GM23338 (cell line): ENCODE measurements at regions not wholly inside any gene's neighbourhood (a gene's known extent, or its start where the extent isn't known, plus 50 kb on each side); places are given as distances from the start of the nearest gene placed in this dataset.

Source experiments
- ATAC-seq: fragments of 200-7000 bp; cut with Tn5 transposase; 3 replicates; pipeline ENCODE4 v1.9.1; 2020
- DNase-seq: peaks from one replicate; pipeline ENCODE4 v3.0.0-alpha.2; 2015; ENCODE audit warnings: low spot score
- H2AFZ ChIP-seq: fragments of 200-600 bp; sonication (generic); 2 replicates; pipeline ENCODE4 v1.8.0; 2016; ENCODE audit warnings: antibody characterized with exemption, mild to moderate bottlenecking, moderate library complexity
- H3F3A ChIP-seq: fragments of 200-600 bp; sonication (generic); replicated peaks from 2 replicates; pipeline ENCODE4 v1.8.0; 2017; ENCODE audit warnings: antibody characterized with exemption, mixed run types, low read depth
- H3K27ac ChIP-seq: fragments of 200-600 bp; sonication (generic); 2 replicates; pipeline ENCODE4 v1.6.1; 2016; ENCODE audit warnings: low read depth
- H3K27me3 ChIP-seq: fragments of 200-600 bp; sonication (generic); 2 replicates; pipeline ENCODE4 v1.8.0; 2016; ENCODE audit warnings: mild to moderate bottlenecking, mixed run types, moderate library complexity; ENCODE audit not compliant: insufficient read depth
- H3K36me3 ChIP-seq: fragments of 200-600 bp; sonication (generic); 2 replicates; pipeline ENCODE4 v1.8.0; 2016; ENCODE audit warnings: mild to moderate bottlenecking; ENCODE audit not compliant: insufficient read depth
- H3K4me1 ChIP-seq: fragments of 200-600 bp; sonication (generic); 2 replicates; pipeline ENCODE4 v1.8.0; 2016; ENCODE audit warnings: mild to moderate bottlenecking, moderate library complexity; ENCODE audit not compliant: insufficient read depth
- H3K4me2 ChIP-seq: fragments of 200-600 bp; sonication (generic); 2 replicates; pipeline ENCODE4 v1.7.1; 2017; ENCODE audit warnings: mixed run types
- H3K4me3 ChIP-seq: fragments of 200-600 bp; sonication (generic); 2 replicates; pipeline ENCODE4 v1.6.1; 2016; ENCODE audit warnings: mixed run types
- H3K79me2 ChIP-seq: fragments of 200-600 bp; sonication (generic); replicated peaks from 2 replicates; pipeline ENCODE4 v1.8.0; 2017; ENCODE audit warnings: mild to moderate bottlenecking; ENCODE audit not compliant: insufficient read depth
- H3K9me2 ChIP-seq: fragments of 200-600 bp; sonication (generic); 2 replicates; pipeline ENCODE4 v1.8.0; 2017; ENCODE audit not compliant: insufficient read depth
- H4K20me1 ChIP-seq: fragments of 200-600 bp; sonication (generic); replicated peaks from 2 replicates; pipeline ENCODE4 v1.8.0; 2017; ENCODE audit warnings: mild to moderate bottlenecking; ENCODE audit not compliant: insufficient read depth
- H3K27ac Mint-ChIP-seq: 2 replicates; pipeline ENCODE4 v1.8.0; 2020; ENCODE audit warnings: inconsistent platforms, mild to moderate bottlenecking, moderate library complexity, mixed read lengths
- H3K27me3 Mint-ChIP-seq: 3 replicates; pipeline ENCODE4 v1.8.0; 2022; ENCODE audit warnings: low read depth, mild to moderate bottlenecking, moderate library complexity, mixed read lengths, inconsistent platforms; ENCODE audit not compliant: insufficient read depth, poor library complexity
- H3K36me3 Mint-ChIP-seq: 3 replicates; pipeline ENCODE4 v1.8.0; 2021; ENCODE audit warnings: low read depth, mild to moderate bottlenecking, inconsistent platforms, moderate library complexity, mixed read lengths
- H3K4me1 Mint-ChIP-seq: 3 replicates; pipeline ENCODE4 v1.8.0; 2020; ENCODE audit warnings: mild to moderate bottlenecking, inconsistent platforms, mixed read lengths
- H3K4me3 Mint-ChIP-seq: 3 replicates; pipeline ENCODE4 v1.8.0; 2021; ENCODE audit warnings: moderate library complexity, mild to moderate bottlenecking, inconsistent platforms, mixed read lengths
- H3K9me3 Mint-ChIP-seq: 3 replicates; pipeline ENCODE4 v1.8.0; 2020; ENCODE audit warnings: moderate library complexity, mild to moderate bottlenecking, inconsistent platforms, mixed read lengths
- CREB1 ChIP-seq: fragments of 250-450 bp; sonication (Bioruptor Pico); IDR thresholded peaks from 2 replicates; pipeline ENCODE4 v1.5.0; 2020; ENCODE audit warnings: low read depth, mild to moderate bottlenecking, moderate library complexity
- EZH2 ChIP-seq: fragments of 200-600 bp; sonication (generic); IDR thresholded peaks from one replicate; pipeline ENCODE4 v1.8.0; 2017; ENCODE audit warnings: antibody characterized with exemption, mild to moderate bottlenecking, low read depth; ENCODE audit not compliant: unreplicated experiment
- JUNB ChIP-seq: IDR thresholded peaks from one replicate; pipeline ENCODE4 v1.6.1; 2016; ENCODE audit warnings: antibody characterized with exemption; ENCODE audit not compliant: unreplicated experiment
- NANOG ChIP-seq: IDR thresholded peaks from 2 replicates; pipeline ENCODE4 v1.6.1; 2016; ENCODE audit warnings: antibody characterized with exemption, borderline replicate concordance
- POLR2AphosphoS5 ChIP-seq: IDR thresholded peaks from 2 replicates; pipeline ENCODE4 v1.6.1; 2016; ENCODE audit warnings: antibody characterized with exemption, low read depth
- ZNF331 ChIP-seq: fragments of 250-450 bp; sonication (Bioruptor Pico); IDR thresholded peaks from 2 replicates; pipeline ENCODE4 v1.5.0; 2020; ENCODE audit warnings: low read depth, mild to moderate bottlenecking, moderate library complexity
- TF ChIP-seq, protein P1 (sequence below): IDR thresholded peaks from 2 replicates; pipeline ENCODE4 v1.6.1; 2016; ENCODE audit warnings: antibody characterized with exemption
- TF ChIP-seq, protein P2 (sequence below), 2 experiments: fragments of 200-600 bp in 1 of 2; sonication (generic) in 1 of 2; conservative IDR thresholded peaks; 2 replicates each; pipeline versions ENCODE4 v1.5.1 to v1.6.1; 2016 to 2017; ENCODE audit warnings: antibody characterized with exemption in 2 of 2, low read depth in 2 of 2, mild to moderate bottlenecking in 2 of 2, moderate library complexity in 1 of 2
- TF ChIP-seq, protein P3 (sequence below): fragments of 250-450 bp; sonication (Bioruptor Pico); IDR thresholded peaks from 2 replicates; pipeline ENCODE4 v1.5.0; 2020; ENCODE audit warnings: mild to moderate bottlenecking, moderate library complexity

DNA sequence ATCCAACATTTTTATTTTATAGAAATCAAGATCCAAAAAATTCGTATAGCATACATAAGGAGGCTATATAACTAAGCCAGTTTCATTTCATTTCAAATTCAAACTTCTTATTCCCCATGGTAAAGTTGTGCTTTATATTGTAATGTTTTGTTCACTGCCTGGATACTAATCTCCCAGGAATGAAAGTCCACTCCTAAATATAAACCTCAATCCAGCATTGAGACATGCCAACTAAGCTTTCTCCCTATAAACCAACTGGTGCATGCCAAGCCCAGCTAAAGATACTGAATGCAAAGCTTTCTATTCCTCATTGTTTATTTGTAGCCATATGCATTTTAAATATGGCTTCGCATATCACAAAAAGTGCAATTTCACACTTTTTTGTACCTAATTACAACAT is 63.8 kb upstream of the INPP4B start:
- no peak for ATAC-seq
- no peaks in the 10 kb centered on the region for H3K79me2 ChIP-seq
- Mint-ChIP-seq H3K27me3 (peaks cover 3% of the 10 kb centered on the region), H3K36me3 (no peaks in the 10 kb centered on the region; the same call in 2 of the 3 replicates), H3K9me3 (peaks cover 1% of the 10 kb centered on the region; the same call in 1 of the 3 replicates), H3K4me3 (no peak overlapping the region), H3K27ac (no peak overlapping the region), H3K4me1 (no peaks in the 10 kb centered on the region)
- H4K20me1 ChIP-seq, result no peaks in the 10 kb centered on the region
- H3K4me2 ChIP-seq, result no peak overlapping the region
- H3K36me3 ChIP-seq, result no peaks in the 10 kb centered on the region
- no peak overlapping the region for H3K27ac ChIP-seq
- TF ChIP-seq, protein P1, sequence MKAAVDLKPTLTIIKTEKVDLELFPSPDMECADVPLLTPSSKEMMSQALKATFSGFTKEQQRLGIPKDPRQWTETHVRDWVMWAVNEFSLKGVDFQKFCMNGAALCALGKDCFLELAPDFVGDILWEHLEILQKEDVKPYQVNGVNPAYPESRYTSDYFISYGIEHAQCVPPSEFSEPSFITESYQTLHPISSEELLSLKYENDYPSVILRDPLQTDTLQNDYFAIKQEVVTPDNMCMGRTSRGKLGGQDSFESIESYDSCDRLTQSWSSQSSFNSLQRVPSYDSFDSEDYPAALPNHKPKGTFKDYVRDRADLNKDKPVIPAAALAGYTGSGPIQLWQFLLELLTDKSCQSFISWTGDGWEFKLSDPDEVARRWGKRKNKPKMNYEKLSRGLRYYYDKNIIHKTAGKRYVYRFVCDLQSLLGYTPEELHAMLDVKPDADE, result no peak
- TF ChIP-seq POLR2AphosphoS5, result no peak
- TF ChIP-seq CREB1 (CRISPR knock-in tag), result no peak
- H3K9me2 ChIP-seq, result no peaks in the 10 kb centered on the region
- H3K27me3 ChIP-seq, result no peaks in the 10 kb centered on the region
- H3K4me1 ChIP-seq, result no peaks in the 10 kb centered on the region
- no peaks in the 10 kb centered on the region for H3F3A ChIP-seq
- no peak overlapping the region for H3K4me3 ChIP-seq
- no peak for DNase-seq
- no peak overlapping the region for H2AFZ ChIP-seq

DNA sequence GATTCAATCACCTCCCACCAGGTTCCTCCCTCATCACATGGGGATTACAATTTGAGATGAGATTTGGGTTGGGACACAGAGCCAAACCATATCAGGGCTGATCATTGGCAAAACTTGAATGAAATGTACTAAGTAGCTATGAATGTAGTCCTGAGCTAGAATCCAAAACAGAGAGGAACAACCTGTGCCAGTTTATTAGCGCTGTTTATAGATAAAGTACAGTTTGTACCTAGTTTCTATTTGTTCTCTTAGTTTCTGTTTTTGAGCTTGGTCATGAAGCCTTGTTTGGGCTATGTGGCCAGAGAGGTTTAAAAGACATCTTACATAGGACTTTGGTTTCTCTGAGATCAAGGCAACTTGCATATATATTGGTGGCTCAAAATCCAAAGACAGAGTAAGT is 66.9 kb upstream of the INPP4B start:
- Mint-ChIP-seq H3K36me3 (no peaks in the 10 kb centered on the region; the same call in 2 of the 3 replicates), H3K27ac (no peak overlapping the region), H3K4me1 (no peaks in the 10 kb centered on the region), H3K9me3 (peaks cover 2% of the 10 kb centered on the region; the same call in 1 of the 3 replicates), H3K4me3 (no peak overlapping the region), H3K27me3 (peaks cover 3% of the 10 kb centered on the region)
- DNase-seq (no peak), ATAC-seq (no peak)
- Histone ChIP-seq H3F3A (no peaks in the 10 kb centered on the region), H2AFZ (no peak overlapping the region), H3K27ac (no peak overlapping the region), H3K4me3 (no peak overlapping the region), H3K79me2 (no peaks in the 10 kb centered on the region), H4K20me1 (no peaks in the 10 kb centered on the region), H3K27me3 (no peaks in the 10 kb centered on the region), H3K4me1 (no peaks in the 10 kb centered on the region), H3K4me2 (no peak overlapping the region), H3K36me3 (no peaks in the 10 kb centered on the region), H3K9me2 (no peaks in the 10 kb centered on the region)
- no peak for TF ChIP-seq CREB1 (CRISPR knock-in tag)
- TF ChIP-seq, protein P2, sequence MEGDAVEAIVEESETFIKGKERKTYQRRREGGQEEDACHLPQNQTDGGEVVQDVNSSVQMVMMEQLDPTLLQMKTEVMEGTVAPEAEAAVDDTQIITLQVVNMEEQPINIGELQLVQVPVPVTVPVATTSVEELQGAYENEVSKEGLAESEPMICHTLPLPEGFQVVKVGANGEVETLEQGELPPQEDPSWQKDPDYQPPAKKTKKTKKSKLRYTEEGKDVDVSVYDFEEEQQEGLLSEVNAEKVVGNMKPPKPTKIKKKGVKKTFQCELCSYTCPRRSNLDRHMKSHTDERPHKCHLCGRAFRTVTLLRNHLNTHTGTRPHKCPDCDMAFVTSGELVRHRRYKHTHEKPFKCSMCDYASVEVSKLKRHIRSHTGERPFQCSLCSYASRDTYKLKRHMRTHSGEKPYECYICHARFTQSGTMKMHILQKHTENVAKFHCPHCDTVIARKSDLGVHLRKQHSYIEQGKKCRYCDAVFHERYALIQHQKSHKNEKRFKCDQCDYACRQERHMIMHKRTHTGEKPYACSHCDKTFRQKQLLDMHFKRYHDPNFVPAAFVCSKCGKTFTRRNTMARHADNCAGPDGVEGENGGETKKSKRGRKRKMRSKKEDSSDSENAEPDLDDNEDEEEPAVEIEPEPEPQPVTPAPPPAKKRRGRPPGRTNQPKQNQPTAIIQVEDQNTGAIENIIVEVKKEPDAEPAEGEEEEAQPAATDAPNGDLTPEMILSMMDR (conservative IDR thresholded peaks at IDR 0.05; ENCODE audit: low read depth in 2 of 2), result no peak
- no peak for TF ChIP-seq ZNF331 (CRISPR knock-in tag)
- TF ChIP-seq, protein P3, sequence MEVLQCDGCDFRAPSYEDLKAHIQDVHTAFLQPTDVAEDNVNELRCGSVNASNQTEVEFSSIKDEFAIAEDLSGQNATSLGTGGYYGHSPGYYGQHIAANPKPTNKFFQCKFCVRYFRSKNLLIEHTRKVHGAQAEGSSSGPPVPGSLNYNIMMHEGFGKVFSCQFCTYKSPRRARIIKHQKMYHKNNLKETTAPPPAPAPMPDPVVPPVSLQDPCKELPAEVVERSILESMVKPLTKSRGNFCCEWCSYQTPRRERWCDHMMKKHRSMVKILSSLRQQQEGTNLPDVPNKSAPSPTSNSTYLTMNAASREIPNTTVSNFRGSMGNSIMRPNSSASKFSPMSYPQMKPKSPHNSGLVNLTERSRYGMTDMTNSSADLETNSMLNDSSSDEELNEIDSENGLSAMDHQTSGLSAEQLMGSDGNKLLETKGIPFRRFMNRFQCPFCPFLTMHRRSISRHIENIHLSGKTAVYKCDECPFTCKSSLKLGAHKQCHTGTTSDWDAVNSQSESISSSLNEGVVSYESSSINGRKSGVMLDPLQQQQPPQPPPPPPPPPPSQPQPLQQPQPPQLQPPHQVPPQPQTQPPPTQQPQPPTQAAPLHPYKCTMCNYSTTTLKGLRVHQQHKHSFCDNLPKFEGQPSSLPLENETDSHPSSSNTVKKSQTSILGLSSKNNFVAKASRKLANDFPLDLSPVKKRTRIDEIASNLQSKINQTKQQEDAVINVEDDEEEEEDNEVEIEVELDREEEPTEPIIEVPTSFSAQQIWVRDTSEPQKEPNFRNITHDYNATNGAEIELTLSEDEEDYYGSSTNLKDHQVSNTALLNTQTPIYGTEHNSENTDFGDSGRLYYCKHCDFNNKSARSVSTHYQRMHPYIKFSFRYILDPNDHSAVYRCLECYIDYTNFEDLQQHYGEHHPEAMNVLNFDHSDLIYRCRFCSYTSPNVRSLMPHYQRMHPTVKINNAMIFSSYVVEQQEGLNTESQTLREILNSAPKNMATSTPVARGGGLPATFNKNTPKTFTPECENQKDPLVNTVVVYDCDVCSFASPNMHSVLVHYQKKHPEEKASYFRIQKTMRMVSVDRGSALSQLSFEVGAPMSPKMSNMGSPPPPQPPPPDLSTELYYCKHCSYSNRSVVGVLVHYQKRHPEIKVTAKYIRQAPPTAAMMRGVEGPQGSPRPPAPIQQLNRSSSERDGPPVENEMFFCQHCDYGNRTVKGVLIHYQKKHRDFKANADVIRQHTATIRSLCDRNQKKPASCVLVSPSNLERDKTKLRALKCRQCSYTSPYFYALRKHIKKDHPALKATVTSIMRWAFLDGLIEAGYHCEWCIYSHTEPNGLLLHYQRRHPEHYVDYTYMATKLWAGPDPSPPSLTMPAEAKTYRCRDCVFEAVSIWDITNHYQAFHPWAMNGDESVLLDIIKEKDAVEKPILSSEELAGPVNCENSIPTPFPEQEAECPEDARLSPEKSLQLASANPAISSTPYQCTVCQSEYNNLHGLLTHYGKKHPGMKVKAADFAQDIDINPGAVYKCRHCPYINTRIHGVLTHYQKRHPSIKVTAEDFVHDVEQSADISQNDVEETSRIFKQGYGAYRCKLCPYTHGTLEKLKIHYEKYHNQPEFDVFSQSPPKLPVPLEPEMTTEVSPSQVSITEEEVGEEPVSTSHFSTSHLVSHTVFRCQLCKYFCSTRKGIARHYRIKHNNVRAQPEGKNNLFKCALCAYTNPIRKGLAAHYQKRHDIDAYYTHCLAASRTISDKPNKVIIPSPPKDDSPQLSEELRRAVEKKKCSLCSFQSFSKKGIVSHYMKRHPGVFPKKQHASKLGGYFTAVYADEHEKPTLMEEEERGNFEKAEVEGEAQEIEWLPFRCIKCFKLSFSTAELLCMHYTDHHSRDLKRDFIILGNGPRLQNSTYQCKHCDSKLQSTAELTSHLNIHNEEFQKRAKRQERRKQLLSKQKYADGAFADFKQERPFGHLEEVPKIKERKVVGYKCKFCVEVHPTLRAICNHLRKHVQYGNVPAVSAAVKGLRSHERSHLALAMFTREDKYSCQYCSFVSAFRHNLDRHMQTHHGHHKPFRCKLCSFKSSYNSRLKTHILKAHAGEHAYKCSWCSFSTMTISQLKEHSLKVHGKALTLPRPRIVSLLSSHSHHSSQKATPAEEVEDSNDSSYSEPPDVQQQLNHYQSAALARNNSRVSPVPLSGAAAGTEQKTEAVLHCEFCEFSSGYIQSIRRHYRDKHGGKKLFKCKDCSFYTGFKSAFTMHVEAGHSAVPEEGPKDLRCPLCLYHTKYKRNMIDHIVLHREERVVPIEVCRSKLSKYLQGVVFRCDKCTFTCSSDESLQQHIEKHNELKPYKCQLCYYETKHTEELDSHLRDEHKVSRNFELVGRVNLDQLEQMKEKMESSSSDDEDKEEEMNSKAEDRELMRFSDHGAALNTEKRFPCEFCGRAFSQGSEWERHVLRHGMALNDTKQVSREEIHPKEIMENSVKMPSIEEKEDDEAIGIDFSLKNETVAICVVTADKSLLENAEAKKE, result no peak
- TF ChIP-seq POLR2AphosphoS5, result no peak
- TF ChIP-seq, protein P1, result no peak
- no peak for TF ChIP-seq EZH2
- TF ChIP-seq NANOG, result no peak
- TF ChIP-seq JUNB, result no peak
